ENCODE measurements at regions not wholly inside any gene's neighbourhood (a gene's known extent, or its start where the extent isn't known, plus 50 kb on each side); places are given as distances from the start of the nearest gene placed in this dataset.
"Not testable (repeated sequence)": the region's sequence is repeated elsewhere in the genome, so short reads cannot be mapped to it uniquely, and the experiment has no call there.

GRCh38 chrX:74065831-74066390, 213.4 kb upstream of the XIST start:
- Histone ChIP-seq H3K27ac (ENCODE audit: low read length) (no peak overlapping the region), H3K9me3 (ENCODE audit: control insufficient read depth, low read length) (no peaks in the 10 kb centered on the region), H3K4me3 (ENCODE audit: low read length) (no peak overlapping the region), H3K27me3 (ENCODE audit: control insufficient read depth, insufficient read depth) (no peaks in the 10 kb centered on the region), H3K4me1 (ENCODE audit: control insufficient read depth, insufficient read depth, low read length) (no peaks in the 10 kb centered on the region)
- intact Hi-C loops (cut with DNase I) = no loop called here
- ATAC-seq (no peak), DNase-seq (no peak)
- 96% methylated on average over 27 of the region's 27 CpGs for WGBS

GRCh38 chrX:74063426-74064155, 211.1 kb upstream of the XIST start:
- H3K4me3 ChIP-seq (ENCODE audit: low read length) = no peak overlapping the region
- intact Hi-C loops (cut with DNase I) = no loop called here
- H3K4me1 ChIP-seq (ENCODE audit: control insufficient read depth, insufficient read depth, low read length) = no peaks in the 10 kb centered on the region
- DNase-seq (no peak), ATAC-seq (no peak)
- 95% methylated on average over 1 of the region's 1 CpG for WGBS
- H3K27me3 ChIP-seq (ENCODE audit: control insufficient read depth, insufficient read depth) = no peaks in the 10 kb centered on the region
- no peak overlapping the region for H3K27ac ChIP-seq (ENCODE audit: low read length)
- no peaks in the 10 kb centered on the region for H3K9me3 ChIP-seq (ENCODE audit: control insufficient read depth, low read length)

GRCh38 chrX:74061879-74062278, 209.4 kb upstream of the XIST start:
- Histone ChIP-seq H3K9me3 (ENCODE audit: control insufficient read depth, low read length) (no peaks in the 10 kb centered on the region), H3K4me3 (ENCODE audit: low read length) (no peak overlapping the region), H3K4me1 (ENCODE audit: control insufficient read depth, insufficient read depth, low read length) (no peaks in the 10 kb centered on the region), H3K27me3 (ENCODE audit: control insufficient read depth, insufficient read depth) (no peaks in the 10 kb centered on the region), H3K27ac (ENCODE audit: low read length) (no peak overlapping the region)
- WGBS = 81% methylated on average over 4 of the region's 4 CpGs
- no peak for DNase-seq
- intact Hi-C loops (cut with DNase I) = no loop called here
- ATAC-seq = no peak

- intact Hi-C loops (cut with DNase I) = no loop called here
- ATAC-seq (no peak), DNase-seq (no peak)
- no peaks in the 10 kb centered on the region for H3K9me3 ChIP-seq (ENCODE audit: control insufficient read depth, low read length)
- no peaks in the 10 kb centered on the region for H3K27me3 ChIP-seq (ENCODE audit: control insufficient read depth, insufficient read depth)
- H3K27ac ChIP-seq (ENCODE audit: low read length) = no peak overlapping the region
- no peaks in the 10 kb centered on the region for H3K4me1 ChIP-seq (ENCODE audit: control insufficient read depth, insufficient read depth, low read length)
- no peak overlapping the region for H3K4me3 ChIP-seq (ENCODE audit: low read length)
Measured at GRCh38 chrX:74049126-74049525, 196.6 kb upstream of the XIST start.

GRCh38 chrX:74034066-74034465, 181.6 kb upstream of the XIST start:
- H3K4me1 ChIP-seq (ENCODE audit: control insufficient read depth, insufficient read depth, low read length); intact Hi-C loops (cut with DNase I); H3K9me3 ChIP-seq (ENCODE audit: control insufficient read depth, low read length); ATAC-seq; H3K4me3 ChIP-seq (ENCODE audit: low read length); H3K27ac ChIP-seq (ENCODE audit: low read length); DNase-seq; H3K27me3 ChIP-seq (ENCODE audit: control insufficient read depth, insufficient read depth): not testable (repeated sequence)
- no CpG with 5 or more reads among the region's 1 CpG for WGBS

- H3K9me3 ChIP-seq (ENCODE audit: control insufficient read depth, low read length); DNase-seq; intact Hi-C loops (cut with DNase I); H3K27me3 ChIP-seq (ENCODE audit: control insufficient read depth, insufficient read depth); H3K27ac ChIP-seq (ENCODE audit: low read length); ATAC-seq; H3K4me3 ChIP-seq (ENCODE audit: low read length); H3K4me1 ChIP-seq (ENCODE audit: control insufficient read depth, insufficient read depth, low read length): not testable (repeated sequence)
- WGBS = 96% methylated on average over 7 of the region's 7 CpGs
Measured at GRCh38 chrX:74031527-74031926, 179.0 kb upstream of the XIST start.

- H3K27ac ChIP-seq (ENCODE audit: low read length); H3K27me3 ChIP-seq (ENCODE audit: control insufficient read depth, insufficient read depth); intact Hi-C loops (cut with DNase I); ATAC-seq; DNase-seq; H3K9me3 ChIP-seq (ENCODE audit: control insufficient read depth, low read length); H3K4me1 ChIP-seq (ENCODE audit: control insufficient read depth, insufficient read depth, low read length); H3K4me3 ChIP-seq (ENCODE audit: low read length): not testable (repeated sequence)
- WGBS = no CpG with 5 or more reads among the region's 1 CpG
Measured at GRCh38 chrX:74030766-74031165, 178.3 kb upstream of the XIST start.

- intact Hi-C loops (cut with DNase I); H3K4me3 ChIP-seq (ENCODE audit: low read length): not testable (repeated sequence)
- WGBS = 100% methylated on average over 3 of the region's 3 CpGs
Measured at GRCh38 chrX:74025145-74025544, 172.6 kb upstream of the XIST start.

GRCh38 chrX:74023203-74023602, 170.7 kb upstream of the XIST start:
- ATAC-seq (no peak), DNase-seq (no peak)
- H3K4me3 ChIP-seq (ENCODE audit: low read length) = no peak overlapping the region
- intact Hi-C loops (cut with DNase I) = no loop called here
- no peak overlapping the region for H3K27ac ChIP-seq (ENCODE audit: low read length)
- WGBS = 96% methylated on average over 2 of the region's 2 CpGs
- H3K9me3 ChIP-seq (ENCODE audit: control insufficient read depth, low read length) = no peaks in the 10 kb centered on the region
- H3K27me3 ChIP-seq (ENCODE audit: control insufficient read depth, insufficient read depth) = no peaks in the 10 kb centered on the region
- H3K4me1 ChIP-seq (ENCODE audit: control insufficient read depth, insufficient read depth, low read length) = no peaks in the 10 kb centered on the region

More at GRCh38 chrX:74025145-74025544, 172.6 kb upstream of the XIST start:
- H3K27me3 ChIP-seq (ENCODE audit: control insufficient read depth, insufficient read depth); H3K27ac ChIP-seq (ENCODE audit: low read length); H3K4me1 ChIP-seq (ENCODE audit: control insufficient read depth, insufficient read depth, low read length); DNase-seq; H3K9me3 ChIP-seq (ENCODE audit: control insufficient read depth, low read length); ATAC-seq: not testable (repeated sequence)

GRCh38 chrX:74018253-74018652, 165.7 kb upstream of the XIST start:
- no peaks in the 10 kb centered on the region for H3K27me3 ChIP-seq (ENCODE audit: control insufficient read depth, insufficient read depth)
- WGBS = 96% methylated on average over 8 of the region's 8 CpGs
- ATAC-seq = no peak
- no peaks in the 10 kb centered on the region for H3K4me1 ChIP-seq (ENCODE audit: control insufficient read depth, insufficient read depth, low read length)
- no peak for DNase-seq
- no peak overlapping the region for H3K4me3 ChIP-seq (ENCODE audit: low read length)
- intact Hi-C loops (cut with DNase I) = loop anchor here in 2 of 4 donors (5.0 kb wide), 1 partner anchor 161 kb away; no protein-coding TSS in a partner anchor
- H3K27ac ChIP-seq (ENCODE audit: low read length) = no peak overlapping the region
- H3K9me3 ChIP-seq (ENCODE audit: control insufficient read depth, low read length) = no peaks in the 10 kb centered on the region

- Histone ChIP-seq H3K4me3 (ENCODE audit: low read length) (no peak overlapping the region), H3K27me3 (ENCODE audit: control insufficient read depth, insufficient read depth) (no peaks in the 10 kb centered on the region), H3K9me3 (ENCODE audit: control insufficient read depth, low read length) (no peaks in the 10 kb centered on the region), H3K27ac (ENCODE audit: low read length) (no peak overlapping the region), H3K4me1 (ENCODE audit: control insufficient read depth, insufficient read depth, low read length) (no peaks in the 10 kb centered on the region)
- intact Hi-C loops (cut with DNase I) = loop anchor here in 3 of 4 donors (2.0 to 5.0 kb wide), 2 partner anchors 158 to 161 kb away; no protein-coding TSS in a partner anchor
- 26% methylated on average over 7 of the region's 7 CpGs for WGBS
- ATAC-seq (peak; percentile 43 to 90), DNase-seq (peak in 2 of 3 donors; percentile 46 to 55)
Measured at GRCh38 chrX:74015379-74016019, 163.0 kb upstream of the XIST start.

Measured in right cardiac atrium (tissue), 5 donors.